AG04450 (cell line): ENCODE measurements at regions not wholly inside any gene's neighbourhood (a gene's known extent, or its start where the extent isn't known, plus 50 kb on each side); places are given as distances from the start of the nearest gene placed in this dataset.

ENCODE experiments used
- CTCF ChIA-PET: fragments of 300-600, 350-600 bp; formaldehyde crosslinking; extraction: SDS; loops from one replicate; lab custom pipeline; 2022; ENCODE audit warnings: antibody characterized with exemption, inconsistent platforms; lab: Charles Lee
- POLR2A ChIA-PET: fragments of 350-600 bp; formaldehyde crosslinking; extraction: SDS; loops from one replicate; lab custom pipeline; 2021; ENCODE audit warnings: antibody characterized with exemption, inconsistent platforms; lab: Yijun Ruan, JAX
- DNase-seq: peaks from one replicate; pipeline ENCODE4 v3.0.0-alpha.2; 2011; ENCODE audit warnings: low read depth, low spot score
- H3K27ac ChIP-seq: one replicate; pipeline ENCODE4 v1.5.1; 2012; ENCODE audit warnings: low read depth, low read length, control low read depth
- H3K27me3 ChIP-seq: one replicate; pipeline ENCODE4 v1.6.0; 2012; ENCODE audit warnings: low read length; ENCODE audit not compliant: control insufficient read depth, insufficient read depth
- H3K4me3 ChIP-seq: 2 replicates; pipeline ENCODE4 v1.5.1; 2011; ENCODE audit warnings: mild to moderate bottlenecking, low read depth, low read length, control low read depth
- H3K9me3 ChIP-seq: 2 replicates; pipeline ENCODE4 v1.5.1; 2012; ENCODE audit warnings: low read length; ENCODE audit not compliant: control insufficient read depth, insufficient read depth
- TF ChIP-seq, protein P1 (sequence below): IDR thresholded peaks from 2 replicates; pipeline ENCODE4 v1.5.1; 2011; ENCODE audit warnings: low read depth, low read length, control low read depth, inconsistent platforms

DNA sequence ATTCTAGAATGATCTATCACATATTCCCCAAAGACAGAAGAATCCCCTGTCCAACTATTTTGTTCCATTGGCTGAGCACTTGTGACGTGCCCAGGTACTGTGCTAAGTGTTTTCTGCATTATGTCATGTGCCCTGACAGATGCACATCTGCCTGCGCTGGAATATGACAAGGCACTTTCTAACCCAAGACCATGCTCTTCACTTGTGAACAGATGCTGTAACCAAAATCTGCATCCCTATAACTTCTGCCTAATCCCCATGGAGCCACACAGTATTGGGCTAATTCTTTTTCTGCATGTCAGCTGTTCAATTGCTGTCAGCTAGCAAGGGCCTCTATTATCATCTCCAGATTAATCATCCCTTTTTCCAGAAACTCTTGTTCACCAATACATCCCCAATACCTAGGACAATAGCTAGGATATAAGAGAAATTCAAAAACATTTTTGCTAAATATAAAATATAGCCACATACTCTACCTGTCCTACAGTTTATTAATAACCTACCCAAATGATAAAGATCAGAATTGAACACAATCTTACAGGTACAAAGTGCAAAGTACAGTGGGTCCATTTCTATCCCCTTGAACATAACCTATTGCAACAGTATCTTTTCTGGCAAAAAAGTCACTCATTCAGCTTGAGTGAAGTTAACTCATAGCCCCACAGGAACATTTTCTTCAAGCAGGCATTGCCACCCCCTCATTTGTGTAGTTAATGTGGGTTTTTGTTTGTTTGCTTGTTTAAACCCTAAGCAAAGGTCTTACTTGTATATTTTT lies 109.4 kb upstream of the LRRN1 start:
- no peaks in the 10 kb centered on the region for H3K27me3 ChIP-seq
- ChIA-PET CTCF (no interaction called here), POLR2A (no interaction called here)
- H3K27ac ChIP-seq, result no peak overlapping the region
- DNase-seq, result no peak
- H3K4me3 ChIP-seq, result no peak overlapping the region
- TF ChIP-seq, protein P1, sequence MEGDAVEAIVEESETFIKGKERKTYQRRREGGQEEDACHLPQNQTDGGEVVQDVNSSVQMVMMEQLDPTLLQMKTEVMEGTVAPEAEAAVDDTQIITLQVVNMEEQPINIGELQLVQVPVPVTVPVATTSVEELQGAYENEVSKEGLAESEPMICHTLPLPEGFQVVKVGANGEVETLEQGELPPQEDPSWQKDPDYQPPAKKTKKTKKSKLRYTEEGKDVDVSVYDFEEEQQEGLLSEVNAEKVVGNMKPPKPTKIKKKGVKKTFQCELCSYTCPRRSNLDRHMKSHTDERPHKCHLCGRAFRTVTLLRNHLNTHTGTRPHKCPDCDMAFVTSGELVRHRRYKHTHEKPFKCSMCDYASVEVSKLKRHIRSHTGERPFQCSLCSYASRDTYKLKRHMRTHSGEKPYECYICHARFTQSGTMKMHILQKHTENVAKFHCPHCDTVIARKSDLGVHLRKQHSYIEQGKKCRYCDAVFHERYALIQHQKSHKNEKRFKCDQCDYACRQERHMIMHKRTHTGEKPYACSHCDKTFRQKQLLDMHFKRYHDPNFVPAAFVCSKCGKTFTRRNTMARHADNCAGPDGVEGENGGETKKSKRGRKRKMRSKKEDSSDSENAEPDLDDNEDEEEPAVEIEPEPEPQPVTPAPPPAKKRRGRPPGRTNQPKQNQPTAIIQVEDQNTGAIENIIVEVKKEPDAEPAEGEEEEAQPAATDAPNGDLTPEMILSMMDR, result no peak
- peaks cover 11% of the 10 kb centered on the region; the same call in 1 of the 2 replicates for H3K9me3 ChIP-seq

DNA sequence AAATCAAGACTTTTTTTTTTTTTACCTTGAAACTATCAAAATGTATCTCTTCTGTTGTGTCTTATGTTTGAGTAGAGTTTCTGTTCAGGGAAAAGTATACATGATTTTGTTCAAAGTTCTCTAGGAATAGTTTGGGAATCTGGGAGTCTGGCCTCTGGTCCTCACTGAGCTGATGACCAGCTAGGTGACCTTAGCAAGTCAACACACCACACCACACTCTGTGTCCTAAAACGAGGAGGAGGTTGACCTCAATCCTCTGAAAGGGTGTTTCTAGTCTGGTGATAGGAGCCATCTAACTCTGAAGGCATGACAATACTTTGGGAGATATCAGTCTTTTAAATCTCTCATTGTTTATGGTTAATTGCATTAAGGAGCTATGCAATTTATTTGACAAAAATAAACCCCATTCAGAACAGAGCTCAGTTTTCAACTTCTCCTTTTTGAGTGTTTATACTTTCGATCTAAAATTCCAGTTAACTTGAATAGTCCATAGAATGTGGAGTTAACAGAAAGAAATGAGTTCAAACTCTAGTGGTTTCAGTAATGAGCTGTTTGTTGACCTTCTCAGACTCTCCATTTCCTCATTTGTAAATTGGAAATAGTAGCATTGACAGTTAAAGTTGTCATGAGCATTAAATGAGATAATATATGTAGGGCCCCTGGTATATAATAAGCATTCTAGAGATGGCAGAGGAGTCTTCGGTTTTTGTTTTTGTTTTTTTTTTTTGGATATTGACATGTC lies 112.2 kb upstream of the LRRN1 start:
- TF ChIP-seq, protein P1, result no peak
- no peak for DNase-seq
- CTCF ChIA-PET, result no interaction called here
- POLR2A ChIA-PET, result no interaction called here
- Histone ChIP-seq H3K27me3 (no peaks in the 10 kb centered on the region), H3K27ac (no peak overlapping the region), H3K9me3 (peaks cover 20% of the 10 kb centered on the region), H3K4me3 (no peak overlapping the region)

DNA sequence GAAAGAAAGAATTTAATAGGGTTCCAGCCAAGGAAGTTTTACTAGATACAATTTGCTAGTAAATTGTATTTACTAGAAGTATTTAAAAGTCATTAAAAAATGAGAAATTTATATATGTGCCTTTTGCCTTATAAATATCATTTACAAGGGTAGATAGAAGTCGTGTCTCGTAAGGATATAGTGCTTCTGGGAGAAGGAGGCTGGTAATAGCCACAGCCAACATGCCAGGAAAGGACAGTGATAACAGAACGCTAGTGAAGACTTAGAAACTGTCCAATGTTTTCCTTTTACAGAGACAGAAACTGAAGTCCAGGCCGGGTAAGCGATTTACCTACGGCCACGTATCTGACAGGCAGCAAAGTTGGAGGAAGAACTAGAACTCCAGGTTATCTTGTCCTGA lies 113.5 kb upstream of the LRRN1 start:
- TF ChIP-seq, protein P1, result no peak
- DNase-seq, result no peak
- H3K27ac ChIP-seq, result no peak overlapping the region
- POLR2A ChIA-PET, result no interaction called here
- no peaks in the 10 kb centered on the region for H3K27me3 ChIP-seq
- CTCF ChIA-PET, result no interaction called here
- no peak overlapping the region for H3K4me3 ChIP-seq
- peaks cover 22% of the 10 kb centered on the region for H3K9me3 ChIP-seq

DNA sequence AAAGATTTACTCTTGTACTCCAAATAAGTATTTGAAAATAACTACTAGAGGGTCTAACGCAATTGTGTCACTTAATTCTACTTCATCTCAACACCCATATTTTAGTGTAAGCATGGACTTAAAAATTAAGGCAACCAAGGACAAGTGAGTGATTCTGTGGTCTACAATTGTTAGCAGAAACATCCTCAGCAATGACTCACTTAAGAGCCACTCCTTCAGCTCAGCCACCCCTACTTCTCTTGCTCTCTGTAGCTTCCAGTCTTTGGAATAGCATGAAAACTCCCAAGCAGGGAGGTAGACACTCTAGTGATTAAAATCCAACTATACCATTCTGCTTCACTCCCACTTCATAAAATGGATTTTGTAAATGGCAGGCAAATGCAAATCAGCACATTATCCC lies 116.0 kb upstream of the LRRN1 start:
- H3K9me3 ChIP-seq, result peaks cover 26% of the 10 kb centered on the region
- DNase-seq, result no peak
- POLR2A ChIA-PET, result no interaction called here
- no peak overlapping the region for H3K27ac ChIP-seq
- no peak overlapping the region for H3K4me3 ChIP-seq
- no peaks in the 10 kb centered on the region for H3K27me3 ChIP-seq
- CTCF ChIA-PET, result no interaction called here
- TF ChIP-seq, protein P1, result no peak

DNA sequence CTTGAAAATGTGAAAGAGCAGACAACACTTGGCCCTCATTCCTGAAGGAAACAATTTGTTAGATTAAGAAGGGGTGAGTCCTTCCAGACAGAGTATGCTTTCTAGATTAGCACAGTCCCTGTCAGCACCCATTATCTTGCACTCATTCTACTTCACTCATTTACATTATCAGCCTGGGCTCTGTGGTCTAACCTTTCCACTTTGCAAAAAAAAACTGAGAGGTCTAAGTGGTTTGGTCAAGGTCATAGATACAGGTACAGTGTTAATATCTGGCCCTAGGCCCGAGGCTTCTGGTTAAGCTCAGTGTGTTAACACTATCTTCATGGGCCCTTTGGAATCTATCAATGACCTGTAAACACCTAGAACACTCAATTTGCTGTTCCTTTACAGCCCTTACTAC lies 123.4 kb upstream of the LRRN1 start:
- ChIA-PET POLR2A (no interaction called here), CTCF (no interaction called here)
- DNase-seq, result no peak
- Histone ChIP-seq H3K27ac (no peak overlapping the region), H3K9me3 (peaks cover 7% of the 10 kb centered on the region; the same call in 1 of the 2 replicates), H3K4me3 (no peak overlapping the region), H3K27me3 (no peaks in the 10 kb centered on the region)
- TF ChIP-seq, protein P1, result no peak
